CD4-positive, CD25-positive, alpha-beta regulatory T cell (primary cell): ENCODE measurements at regions not wholly inside any gene's neighbourhood (a gene's known extent, or its start where the extent isn't known, plus 50 kb on each side); places are given as distances from the start of the nearest gene placed in this dataset.
"Not testable (repeated sequence)": the region's sequence is repeated elsewhere in the genome, so short reads cannot be mapped to it uniquely, and the experiment has no call there.

Experiments used
- ATAC-seq, 2 donors: fragments of 150-1000 bp; cut with Tn5 transposase; one replicate each; pipeline ENCODE4 v1.10.0; 2021; ENCODE audit warnings: low read depth in 2 of 2, moderate number of reproducible peaks in 2 of 2, moderate library complexity in 1 of 2
- DNase-seq, 3 donors: peaks; one replicate each; pipeline versions ENCODE4 v3.0.0 to v3.0.0-alpha.2; 2012 to 2022; ENCODE audit warnings: mixed read lengths in 1 of 3
- H3K27ac ChIP-seq: one replicate; pipeline ENCODE4 v1.7.0; 2013; ENCODE audit warnings: mild to moderate bottlenecking, low read length; ENCODE audit not compliant: insufficient read depth, poor library complexity, severe bottlenecking
- H3K27me3 ChIP-seq: one replicate; pipeline ENCODE4 v1.7.0; 2013; ENCODE audit warnings: low read length; ENCODE audit not compliant: control insufficient read depth, insufficient read depth
- H3K36me3 ChIP-seq: one replicate; pipeline ENCODE4 v1.7.0; 2013; ENCODE audit warnings: mild to moderate bottlenecking, low read length, moderate library complexity; ENCODE audit not compliant: control insufficient read depth, insufficient read depth
- H3K4me1 ChIP-seq: 2 replicates; pipeline ENCODE4 v1.7.0; 2013; ENCODE audit warnings: mild to moderate bottlenecking, low read length; ENCODE audit not compliant: insufficient read depth, control insufficient read depth, poor library complexity, severe bottlenecking
- H3K4me3 ChIP-seq: one replicate; pipeline ENCODE4 v1.7.0; 2013; ENCODE audit warnings: low read depth, mild to moderate bottlenecking, low read length, moderate library complexity
- H3K9me3 ChIP-seq, 2 experiments: 1 replicate in 1 of 2; 2 replicates in 1 of 2; pipeline ENCODE4 v1.7.0; 2013; ENCODE audit warnings: low read length in 2 of 2, mild to moderate bottlenecking in 1 of 2, moderate library complexity in 1 of 2; ENCODE audit not compliant: control insufficient read depth in 2 of 2
- H3K27ac Mint-ChIP-seq, 3 donors: one replicate each; pipeline ENCODE4 v1.8.0; 2020 to 2022; ENCODE audit warnings: mild to moderate bottlenecking in 3 of 3, mixed read lengths in 3 of 3, moderate library complexity in 2 of 3
- H3K27me3 Mint-ChIP-seq: one replicate; pipeline ENCODE4 v1.8.0; 2022; ENCODE audit warnings: mild to moderate bottlenecking, mixed read lengths
- H3K36me3 Mint-ChIP-seq: one replicate; pipeline ENCODE4 v1.8.0; 2020; ENCODE audit warnings: mixed read lengths
- H3K4me1 Mint-ChIP-seq, 4 donors: one replicate each; pipeline ENCODE4 v1.8.0; 2020 to 2022; ENCODE audit warnings: mixed read lengths in 4 of 4, mild to moderate bottlenecking in 1 of 4
- H3K4me3 Mint-ChIP-seq, 4 donors: one replicate each; pipeline ENCODE4 v1.8.0; 2020 to 2022; ENCODE audit warnings: mild to moderate bottlenecking in 4 of 4, mixed read lengths in 4 of 4, moderate library complexity in 3 of 4
- H3K9me3 Mint-ChIP-seq, 7 donors: one replicate each; pipeline ENCODE4 v1.8.0; 2020 to 2022; ENCODE audit warnings: mixed read lengths in 7 of 7, mild to moderate bottlenecking in 3 of 7, moderate library complexity in 2 of 7

DNA sequence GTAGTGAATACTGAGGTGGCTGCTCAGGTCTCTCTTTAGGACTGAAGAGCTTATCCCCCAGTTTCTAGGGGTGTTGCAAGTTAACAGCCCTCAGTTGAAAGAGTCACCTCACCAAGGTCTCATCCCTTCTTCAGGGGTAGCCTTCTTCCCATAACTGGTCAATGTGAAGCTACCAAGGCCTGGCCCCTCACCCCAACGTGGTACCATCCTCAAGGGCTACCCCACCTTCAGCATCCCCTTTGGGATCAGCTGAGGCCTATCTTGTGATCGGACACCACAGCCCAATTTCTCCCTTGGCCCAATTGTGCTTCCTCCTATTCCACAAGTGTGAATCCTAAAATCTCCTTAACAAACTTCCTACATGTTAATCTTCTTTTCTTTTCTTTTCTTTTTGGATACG is 289.5 kb upstream of the MKLN1 start:
- ATAC-seq, result no peak
- peaks cover 1% of the 10 kb centered on the region for H3K36me3 Mint-ChIP-seq
- H3K4me3 Mint-ChIP-seq, result peak overlapping the region in 3 of 4 donors; percentile 42 to 68 (median 61)
- Histone ChIP-seq H3K4me1 (peaks cover 62% of the 10 kb centered on the region), H3K27me3 (no peaks in the 10 kb centered on the region), H3K9me3 (no peaks in the 10 kb centered on the region), H3K36me3 (peaks cover 23% of the 10 kb centered on the region), H3K4me3 (no peak overlapping the region), H3K27ac (no peak overlapping the region)
- H3K9me3 Mint-ChIP-seq, result peaks cover 0 to 1% (median 0%) of the 10 kb centered on the region in 7 donors
- H3K27me3 Mint-ChIP-seq, result no peaks in the 10 kb centered on the region
- peak overlapping the region in 2 of 3 donors; percentile 77 to 81 for H3K27ac Mint-ChIP-seq
- DNase-seq, result no peak
- H3K4me1 Mint-ChIP-seq, result peaks cover 56 to 89% (median 72%) of the 10 kb centered on the region in 4 donors

DNA sequence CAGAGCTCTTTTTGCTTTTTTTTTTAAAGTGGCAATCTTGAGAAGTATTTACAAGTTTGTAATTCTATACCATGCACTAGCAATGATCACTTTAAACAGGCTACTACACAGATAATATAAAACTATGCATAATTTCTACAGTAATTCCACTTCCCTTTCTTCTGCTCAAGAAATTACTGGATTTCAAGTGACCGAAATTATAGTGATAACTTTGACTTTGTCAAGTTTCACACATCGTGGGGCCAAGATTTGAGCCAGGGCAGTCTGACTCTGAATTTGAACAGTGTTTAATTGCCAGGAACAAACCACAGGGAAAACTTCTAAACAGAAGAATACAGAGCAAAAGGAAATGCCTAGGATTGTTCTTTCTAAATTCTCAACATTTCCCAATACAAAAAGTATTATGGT is 288.3 kb upstream of the MKLN1 start:
- no peak overlapping the region for H3K27ac ChIP-seq
- no peak for DNase-seq
- H3K4me1 ChIP-seq, result peaks cover 52% of the 10 kb centered on the region
- Mint-ChIP-seq H3K4me1 (peaks cover 47 to 78% (median 64%) of the 10 kb centered on the region in 4 donors), H3K9me3 (peaks cover 0 to 1% (median 0%) of the 10 kb centered on the region in 7 donors), H3K27me3 (no peaks in the 10 kb centered on the region), H3K36me3 (peaks cover 3% of the 10 kb centered on the region), H3K27ac (peak overlapping the region in 1 of 3 donors; percentile 89), H3K4me3 (peak overlapping the region in 2 of 4 donors; percentile 15 to 17)
- peaks cover 17% of the 10 kb centered on the region for H3K36me3 ChIP-seq
- H3K9me3 ChIP-seq, result no peaks in the 10 kb centered on the region
- no peak for ATAC-seq
- no peaks in the 10 kb centered on the region for H3K27me3 ChIP-seq
- H3K4me3 ChIP-seq, result peak overlapping the region; percentile 33

DNA sequence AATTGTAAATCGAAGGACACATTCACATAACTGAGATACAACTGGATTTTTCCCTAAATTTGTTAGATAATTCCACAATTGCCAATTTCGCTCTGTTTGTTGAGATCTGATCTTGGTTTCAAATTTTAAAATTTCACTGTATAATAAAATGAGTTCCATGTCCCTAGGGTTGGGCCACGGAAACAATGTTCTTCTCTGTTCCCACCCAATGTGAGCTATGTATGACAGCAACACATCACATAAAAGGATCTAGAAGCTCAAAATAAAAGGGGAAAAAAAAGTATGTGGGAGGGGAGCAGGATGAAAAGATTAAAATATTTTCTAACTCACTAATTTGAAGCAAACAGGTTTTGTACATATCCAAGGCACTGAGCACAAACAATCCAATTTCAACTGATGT is 287.8 kb upstream of the MKLN1 start:
- peak overlapping the region in 1 of 4 donors; percentile 17 for H3K4me3 Mint-ChIP-seq
- ATAC-seq (no peak), DNase-seq (no peak)
- H3K4me3 ChIP-seq, result peak overlapping the region; percentile 33
- H3K27ac Mint-ChIP-seq, result peak overlapping the region in 1 of 3 donors; percentile 89
- H3K4me1 ChIP-seq, result peaks cover 50% of the 10 kb centered on the region
- no peaks in the 10 kb centered on the region for H3K27me3 Mint-ChIP-seq
- H3K9me3 ChIP-seq, result no peaks in the 10 kb centered on the region
- peaks cover 43 to 78% (median 62%) of the 10 kb centered on the region in 4 donors for H3K4me1 Mint-ChIP-seq
- no peaks in the 10 kb centered on the region for H3K27me3 ChIP-seq
- H3K9me3 Mint-ChIP-seq, result peaks cover 0 to 1% (median 0%) of the 10 kb centered on the region in 7 donors
- H3K36me3 ChIP-seq, result peaks cover 19% of the 10 kb centered on the region
- H3K36me3 Mint-ChIP-seq, result peaks cover 6% of the 10 kb centered on the region
- H3K27ac ChIP-seq, result no peak overlapping the region

DNA sequence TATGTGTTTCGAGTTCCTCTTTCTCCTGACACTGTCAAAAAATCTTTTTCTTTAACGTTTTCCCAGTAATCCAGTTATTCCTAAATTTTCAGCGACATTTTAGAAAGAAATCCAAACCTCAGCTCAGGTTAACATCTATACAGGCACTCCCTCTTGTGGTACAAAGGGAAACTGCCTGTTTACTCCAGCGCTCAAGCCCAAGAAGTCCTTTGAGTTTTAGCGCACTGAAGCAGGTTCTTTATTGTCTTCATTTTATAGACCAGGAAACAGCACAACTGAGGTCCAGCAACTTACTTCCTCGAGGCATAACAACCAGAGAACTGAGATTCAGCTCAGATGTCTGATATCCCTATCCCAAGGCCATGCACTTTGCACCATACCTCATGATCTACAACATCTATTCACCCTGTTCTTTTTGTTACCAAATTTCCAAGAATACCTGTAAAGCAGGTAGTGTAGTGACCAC is 287.2 kb upstream of the MKLN1 start:
- Mint-ChIP-seq H3K4me1 (peaks cover 41 to 78% (median 62%) of the 10 kb centered on the region in 4 donors), H3K27ac (peak overlapping the region; percentile 44 to 95 (median 81)), H3K9me3 (peaks cover 0 to 3% (median 0%) of the 10 kb centered on the region in 7 donors), H3K4me3 (peak overlapping the region in 3 of 4 donors; percentile 15 to 47 (median 36)), H3K27me3 (no peaks in the 10 kb centered on the region), H3K36me3 (peaks cover 11% of the 10 kb centered on the region)
- H3K9me3 ChIP-seq, result peaks cover 0 to under 1% of the 10 kb centered on the region in 2 experiments
- H3K4me3 ChIP-seq, result peak overlapping the region; percentile 33
- peaks cover 44% of the 10 kb centered on the region for H3K4me1 ChIP-seq
- H3K27ac ChIP-seq, result peak overlapping the region; percentile 51
- peaks cover 25% of the 10 kb centered on the region for H3K36me3 ChIP-seq
- DNase-seq, result peak in 2 of 3 donors; percentile 68 to 84
- ATAC-seq, result peak; percentile 68 to 73
- no peaks in the 10 kb centered on the region for H3K27me3 ChIP-seq

DNA sequence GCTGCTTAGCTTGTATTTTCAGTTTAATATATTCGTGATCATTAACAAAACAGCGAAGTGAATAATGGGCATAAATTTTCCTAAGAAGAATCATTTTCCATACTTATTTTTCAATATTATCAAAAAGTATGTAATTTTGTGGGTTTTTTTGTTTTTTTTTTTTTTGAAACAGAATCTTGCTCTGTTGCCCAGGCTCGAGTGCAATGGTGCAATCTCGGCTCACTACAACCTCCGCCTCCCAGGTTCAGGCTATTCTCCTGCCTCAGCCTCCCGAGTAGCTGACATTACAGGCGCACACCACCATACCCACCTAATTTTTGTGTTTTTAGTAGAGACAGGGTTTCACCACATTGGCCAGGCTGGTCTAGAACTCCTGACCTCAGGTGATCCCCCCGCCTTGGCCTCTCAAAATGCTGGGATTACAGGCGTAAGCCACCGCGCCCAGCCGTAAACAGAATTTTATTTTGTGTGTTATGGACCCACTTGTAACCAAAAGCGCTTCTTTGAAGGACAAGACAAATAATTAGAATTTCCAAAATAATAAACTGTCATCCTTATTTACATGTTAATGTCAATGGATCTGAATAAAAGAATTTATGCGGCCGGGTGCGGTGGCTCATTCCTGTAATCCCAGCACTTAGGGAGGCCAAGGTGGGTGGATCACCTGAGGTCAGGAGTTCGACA is 286.5 kb upstream of the MKLN1 start:
- Histone ChIP-seq H3K4me1 (peaks cover 44% of the 10 kb centered on the region), H3K4me3 (peak overlapping the region; percentile 33), H3K27ac (peak overlapping the region; percentile 51), H3K36me3 (peaks cover 30% of the 10 kb centered on the region)
- Mint-ChIP-seq H3K4me3 (peak overlapping the region in 2 of 4 donors; percentile 15 to 22), H3K4me1 (peaks cover 41 to 77% (median 62%) of the 10 kb centered on the region in 4 donors), H3K36me3 (peaks cover 15% of the 10 kb centered on the region), H3K27ac (peak overlapping the region in 2 of 3 donors; percentile 81 to 95)
- ATAC-seq, H3K9me3 ChIP-seq, H3K27me3 Mint-ChIP-seq, H3K9me3 Mint-ChIP-seq, DNase-seq, H3K27me3 ChIP-seq: not testable (repeated sequence)

DNA sequence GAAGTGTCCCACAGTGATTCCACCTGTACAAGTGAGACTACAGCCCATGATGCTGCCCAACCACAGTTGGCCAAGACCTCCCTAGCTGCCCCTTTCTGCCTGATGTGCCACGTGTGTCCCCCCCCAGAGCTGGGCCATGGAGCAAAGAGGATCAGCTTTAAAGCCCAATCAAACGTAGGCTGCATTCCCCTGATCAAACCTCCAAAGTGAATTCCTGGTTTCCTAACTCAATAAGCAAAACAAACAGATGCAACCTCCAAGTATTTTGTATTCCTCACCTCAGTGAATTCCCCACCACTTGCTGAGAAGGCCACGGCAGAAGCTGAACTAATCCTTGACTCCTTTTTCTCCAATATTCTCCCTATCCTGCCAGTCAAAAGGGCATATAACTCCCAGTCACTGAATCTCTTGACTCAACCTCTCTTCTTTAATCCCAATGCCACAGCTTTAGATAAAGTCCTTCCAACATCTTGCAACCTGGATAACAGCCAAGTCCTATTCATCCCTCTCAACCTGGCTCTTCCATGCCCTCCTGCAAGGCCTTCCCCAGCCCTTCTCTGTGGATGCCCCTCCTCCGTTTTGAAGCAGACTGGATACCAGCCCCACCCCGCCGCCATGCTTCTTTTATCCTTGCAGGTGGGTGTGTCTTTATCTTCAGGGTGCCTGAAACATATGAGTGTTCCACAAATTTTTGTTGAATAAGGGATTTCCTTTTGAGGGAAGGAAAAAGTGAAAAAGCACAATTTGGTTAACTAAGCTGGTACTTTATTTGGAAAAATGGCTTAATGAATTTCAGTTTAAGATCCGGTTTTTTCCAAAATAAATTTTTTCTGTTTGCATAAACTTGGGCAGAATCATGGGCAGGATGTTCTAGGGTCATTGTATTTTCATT is 285.2 kb upstream of the MKLN1 start:
- H3K4me1 ChIP-seq, result peaks cover 49% of the 10 kb centered on the region
- ATAC-seq, result no peak

DNA sequence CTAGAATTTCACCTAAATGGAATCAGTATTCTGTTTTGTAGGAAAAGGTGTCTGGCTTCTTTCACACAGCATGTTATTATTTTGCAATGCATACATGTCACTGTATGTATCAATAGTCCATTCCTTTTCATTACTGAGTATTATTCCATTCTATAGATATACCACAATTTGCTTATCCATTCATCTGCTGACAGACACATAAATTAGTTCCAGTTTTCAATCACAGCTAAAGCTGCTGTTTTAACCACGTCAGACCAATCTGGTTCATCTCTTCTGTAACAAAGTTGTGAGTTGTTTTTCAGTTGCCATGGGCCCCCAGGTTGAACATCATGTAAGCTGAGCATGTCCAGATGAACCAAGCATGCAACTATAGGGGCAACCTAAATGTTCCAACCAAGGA is 282.1 kb upstream of the MKLN1 start:
- peaks cover 0 to 9% (median 3%) of the 10 kb centered on the region in 7 donors for H3K9me3 Mint-ChIP-seq
- peaks cover 61% of the 10 kb centered on the region for H3K36me3 ChIP-seq
- peaks cover 47% of the 10 kb centered on the region for H3K36me3 Mint-ChIP-seq
- H3K4me3 ChIP-seq, result no peak overlapping the region
- H3K4me1 Mint-ChIP-seq, result peaks cover 38 to 81% (median 69%) of the 10 kb centered on the region in 4 donors
- H3K4me3 Mint-ChIP-seq, result peak overlapping the region in 2 of 4 donors; percentile 39 to 55
- H3K4me1 ChIP-seq, result peaks cover 46% of the 10 kb centered on the region
- no peak overlapping the region for H3K27ac ChIP-seq
- H3K27me3 ChIP-seq, result no peaks in the 10 kb centered on the region
- DNase-seq, result no peak
- no peaks in the 10 kb centered on the region for H3K27me3 Mint-ChIP-seq
- H3K27ac Mint-ChIP-seq, result peak overlapping the region; percentile 20 to 67 (median 29)
- peaks cover 0 to 3% of the 10 kb centered on the region in 2 experiments for H3K9me3 ChIP-seq
- ATAC-seq, result no peak

More for the DNA sequence above, 285.2 kb upstream of the MKLN1 start:
- H3K4me3 ChIP-seq, result no peak overlapping the region
- Mint-ChIP-seq H3K4me3 (peak overlapping the region; percentile 13 to 67 (median 40)), H3K36me3 (peaks cover 28% of the 10 kb centered on the region), H3K27ac (peak overlapping the region; percentile 76 to 82 (median 80)), H3K4me1 (peaks cover 34 to 78% (median 65%) of the 10 kb centered on the region in 4 donors), H3K9me3 (peaks cover 0 to 9% (median 3%) of the 10 kb centered on the region in 7 donors), H3K27me3 (no peaks in the 10 kb centered on the region)
- H3K27me3 ChIP-seq, result no peaks in the 10 kb centered on the region
- peak overlapping the region; percentile 24 for H3K27ac ChIP-seq
- peaks cover 42% of the 10 kb centered on the region for H3K36me3 ChIP-seq
- H3K9me3 ChIP-seq, result peaks cover 0 to 3% of the 10 kb centered on the region in 2 experiments
- DNase-seq, result no peak
